HepG2 (cell line): ENCODE measurements at regions not wholly inside any gene's neighbourhood (a gene's known extent, or its start where the extent isn't known, plus 50 kb on each side); places are given as distances from the start of the nearest gene placed in this dataset.

Experiments
- ATAC-seq: fragments of 200-7000 bp; cut with Tn5 transposase; 3 replicates; pipeline ENCODE4 v1.9.1; 2020; ENCODE audit warnings: mild to moderate bottlenecking, moderate library complexity
- BruUV-seq: library from RNA; stranded (reverse); fragments of 400-500 nt; replicated peaks from 2 replicates; lab custom pipeline; 2021; lab: Mats Ljungman, UMichigan
- CTCF ChIA-PET: fragments of 300-600 bp; formaldehyde crosslinking; extraction: SDS; loops from one replicate; lab custom pipeline; 2021; ENCODE audit warnings: low total read pairs, inconsistent platforms, low intra/inter-chr PET ratio; lab: Yijun Ruan, JAX
- POLR2A ChIA-PET: fragments of 350-600 bp; sonication (Branson Sonifier 250); formaldehyde crosslinking; loops from one replicate; lab custom pipeline; 2020; ENCODE audit warnings: antibody characterized with exemption, inconsistent platforms; lab: Yijun Ruan, JAX
- DNase-seq: peaks from one replicate; pipeline ENCODE4 v3.0.0-alpha.2; 2015; ENCODE audit warnings: low spot score
- FAIRE-seq: peaks from 3 replicates; lab custom pipeline; 2011; peaks lifted over from hg19 to GRCh38; lab: Jason Lieb, UNC
- H2AFZ ChIP-seq: one replicate; pipeline ENCODE4 v1.6.1; 2011; ENCODE audit warnings: low read length, inconsistent platforms
- H3K27ac ChIP-seq: fragments of 300-600 bp; 3 replicates; pipeline ENCODE4 v1.8.0; 2011; ENCODE audit warnings: mixed run types, mild to moderate bottlenecking, mixed read lengths, low read length, inconsistent platforms; ENCODE audit not compliant: insufficient read depth; ENCODE audit errors: extremely low read length
- H3K27me3 ChIP-seq, 2 experiments: fragments of 200-600 bp in 1 of 2; 2 replicates in 1 of 2; 3 replicates in 1 of 2; pipeline versions ENCODE4 v1.6.0 to v1.8.0; 2011; ENCODE audit warnings: low read length in 2 of 2, mild to moderate bottlenecking in 2 of 2, moderate library complexity in 2 of 2, inconsistent platforms in 1 of 2; ENCODE audit not compliant: insufficient read depth in 2 of 2, control insufficient read depth in 1 of 2
- H3K36me3 ChIP-seq, 2 experiments: fragments of 200-600 bp in 1 of 2; replicated peaks in 1 of 2; 2 replicates in 1 of 2; 3 replicates in 1 of 2; pipeline versions ENCODE4 v1.5.1 to v1.8.0; 2011; ENCODE audit warnings: low read length in 2 of 2, inconsistent platforms in 1 of 2; ENCODE audit not compliant: insufficient read depth in 2 of 2, control insufficient read depth in 1 of 2
- H3K4me1 ChIP-seq: 2 replicates; pipeline ENCODE4 v1.5.1; 2012; ENCODE audit warnings: low read length, inconsistent platforms; ENCODE audit not compliant: insufficient read depth
- H3K4me2 ChIP-seq: 2 replicates; pipeline ENCODE4 v1.6.0; 2011; ENCODE audit warnings: low read depth, low read length, inconsistent platforms
- H3K4me3 ChIP-seq, 3 experiments: fragments of 200-600 bp in 1 of 3; sonication (generic), shearing (Covaris generic) in 1 of 3; replicated peaks in 1 of 3; 2 replicates each; pipeline ENCODE4 v1.5.1; 2011 to 2016; ENCODE audit warnings: low read length in 3 of 3, inconsistent platforms in 2 of 3, low read depth in 2 of 3, mild to moderate bottlenecking in 2 of 3, control low read depth in 1 of 3, mixed read lengths in 1 of 3; ENCODE audit not compliant: insufficient read depth in 1 of 3
- H3K79me2 ChIP-seq: one replicate; pipeline ENCODE4 v1.6.1; 2011; ENCODE audit warnings: low read length, inconsistent platforms; ENCODE audit not compliant: insufficient read depth
- H3K9ac ChIP-seq: 2 replicates; pipeline ENCODE4 v1.6.0; 2011; ENCODE audit warnings: mild to moderate bottlenecking, low read depth, low read length, inconsistent platforms; ENCODE audit not compliant: insufficient read depth
- H3K9me3 ChIP-seq: 2 replicates; pipeline ENCODE4 v1.5.1; 2012; ENCODE audit warnings: mild to moderate bottlenecking, low read length
- H4K20me1 ChIP-seq: 2 replicates; pipeline ENCODE4 v1.6.0; 2011; ENCODE audit warnings: inconsistent platforms, mild to moderate bottlenecking, low read length, moderate library complexity; ENCODE audit not compliant: insufficient read depth
- AFF4 ChIP-seq: sonication (generic); formaldehyde crosslinking; IDR thresholded peaks from 2 replicates; pipeline ENCODE4 v1.4.0; 2020; ENCODE audit warnings: missing genetic modification reagents
- GZF1 ChIP-seq: sonication (generic); formaldehyde crosslinking; IDR thresholded peaks from 2 replicates; pipeline ENCODE4 v1.5.1; 2020; ENCODE audit warnings: mild to moderate bottlenecking, missing genetic modification reagents
- HNRNPUL1 ChIP-seq: fragments of 200-400 bp; formaldehyde crosslinking; IDR thresholded peaks from 2 replicates; pipeline ENCODE4 v1.6.1; 2017; ENCODE audit warnings: low read depth, mild to moderate bottlenecking, low read length, moderate library complexity
- JDP2 ChIP-seq: sonication (generic); formaldehyde crosslinking; IDR thresholded peaks from 2 replicates; pipeline ENCODE4 v1.8.1; 2022; ENCODE audit warnings: missing genetic modification reagents, borderline replicate concordance
- JUNB ChIP-seq: sonication (generic); formaldehyde crosslinking; IDR thresholded peaks from 2 replicates; pipeline ENCODE4 v1.8.0; 2022; ENCODE audit warnings: missing genetic modification reagents, mild to moderate bottlenecking, borderline replicate concordance
- MED1 ChIP-seq: sonication (generic); formaldehyde crosslinking; IDR thresholded peaks from 2 replicates; pipeline ENCODE4 v1.4.0; 2020; ENCODE audit warnings: missing genetic modification reagents
- NFIC ChIP-seq: IDR thresholded peaks from 2 replicates; pipeline ENCODE4 v1.6.1; 2012; ENCODE audit warnings: mild to moderate bottlenecking, low read length, inconsistent platforms
- PAWR ChIP-seq: sonication (generic); formaldehyde crosslinking; IDR thresholded peaks from 2 replicates; pipeline ENCODE4 v1.4.0; 2020; ENCODE audit warnings: missing genetic modification reagents, mild to moderate bottlenecking, borderline replicate concordance
- PLRG1 ChIP-seq: fragments of 450-650 bp; conservative IDR thresholded peaks from 2 replicates; pipeline ENCODE4 v1.6.1; 2016
- RFXANK ChIP-seq: IDR thresholded peaks from 2 replicates; pipeline ENCODE4 v1.6.1; 2016
- SSRP1 ChIP-seq: IDR thresholded peaks from 2 replicates; pipeline ENCODE4 v1.6.1; 2016; ENCODE audit warnings: control low read depth
- ZNF121 ChIP-seq: sonication (generic); formaldehyde crosslinking; IDR thresholded peaks from 2 replicates; pipeline ENCODE4 v1.5.0; 2020; ENCODE audit warnings: mild to moderate bottlenecking, missing genetic modification reagents
- ZNF17 ChIP-seq: sonication (generic); formaldehyde crosslinking; IDR thresholded peaks from 2 replicates; pipeline ENCODE4 v1.5.0; 2020; ENCODE audit warnings: mild to moderate bottlenecking, missing genetic modification reagents
- WGBS: methylation state at CpG from one replicate; pipeline ENCODE4 v1.1.6; 2017; ENCODE audit warnings: low lambda C conversion rate; 5-methylcytosine and 5-hydroxymethylcytosine counted together
- in situ Hi-C: cut with HindIII; loops from 2 replicates; pipeline ENCODE4 v1.10.0; 2017; ENCODE audit warnings: low pct_unique_long_range_greater_than_20kb; ENCODE audit not compliant: extremely low pct_ligation_motif_present
- intact Hi-C: fragments of 100-400 bp; cut with micrococcal nuclease; formaldehyde crosslinking; loops from one replicate; pipeline ENCODE4 v1.10.0; 2022; ENCODE audit not compliant: unreplicated experiment

GRCh38 chr5:173531863-173532262, 84.6 kb downstream of the BOD1 start:
- Histone ChIP-seq H2AFZ (no peak overlapping the region), H3K9me3 (no peaks in the 10 kb centered on the region), H3K36me3 (no peaks in the 10 kb centered on the region), H3K4me1 (no peaks in the 10 kb centered on the region), H3K79me2 (no peaks in the 10 kb centered on the region), H3K4me3 (no peak overlapping the region), H3K27me3 (peaks cover 1 to 4% of the 10 kb centered on the region in 2 experiments; a peak in 3 of 5 replicates), H3K4me2 (no peak overlapping the region), H4K20me1 (no peaks in the 10 kb centered on the region), H3K27ac (no peak overlapping the region), H3K9ac (no peak overlapping the region)
- DNase-seq (no peak), FAIRE-seq (no peak), ATAC-seq (no peak)
- WGBS: 54% methylated on average over 5 of the region's 9 CpGs
- ChIA-PET POLR2A (no interaction called here), CTCF (no interaction called here)
- no peak for TF ChIP-seq JUNB (CRISPR knock-in tag)
- no peak for TF ChIP-seq NFIC
- TF ChIP-seq ZNF121: no peak
- no peak for TF ChIP-seq RFXANK (CRISPR knock-in tag)
- no peak for TF ChIP-seq PLRG1
- TF ChIP-seq SSRP1: no peak
- no peak for TF ChIP-seq AFF4
- no peak for TF ChIP-seq MED1 (CRISPR knock-in tag)
- no peak for TF ChIP-seq JDP2 (CRISPR knock-in tag)
- TF ChIP-seq PAWR: no peak
- no peak for TF ChIP-seq HNRNPUL1
- no peak for TF ChIP-seq GZF1 (CRISPR knock-in tag)
- no peak for TF ChIP-seq ZNF17 (CRISPR knock-in tag)
- no TSS peak for BruUV-seq
- intact Hi-C loops: no loop called here
- in situ Hi-C loops: no loop called here
